Lower leg skin (tissue), 3 donors: ENCODE measurements at regions not wholly inside any gene's neighbourhood (a gene's known extent, or its start where the extent isn't known, plus 50 kb on each side); places are given as distances from the start of the nearest gene placed in this dataset.

Source experiments
- POLR2A ChIP-seq, 2 donors: fragments of 450-650 bp; IDR thresholded peaks; one replicate each; pipeline ENCODE4 v1.6.1; 2016 to 2017; ENCODE audit warnings: antibody characterized with exemption in 2 of 2, mild to moderate bottlenecking in 1 of 2, moderate library complexity in 1 of 2
- TF ChIP-seq, protein P1 (sequence below), 3 donors: fragments of 450-650 bp; IDR thresholded peaks; one replicate each; pipeline ENCODE4 v1.5.1; 2016; ENCODE audit warnings: antibody characterized with exemption in 3 of 3, mild to moderate bottlenecking in 3 of 3, moderate library complexity in 2 of 3

- no peak for TF ChIP-seq POLR2A (IDR thresholded peaks at IDR 0.05)
- TF ChIP-seq, protein P1, sequence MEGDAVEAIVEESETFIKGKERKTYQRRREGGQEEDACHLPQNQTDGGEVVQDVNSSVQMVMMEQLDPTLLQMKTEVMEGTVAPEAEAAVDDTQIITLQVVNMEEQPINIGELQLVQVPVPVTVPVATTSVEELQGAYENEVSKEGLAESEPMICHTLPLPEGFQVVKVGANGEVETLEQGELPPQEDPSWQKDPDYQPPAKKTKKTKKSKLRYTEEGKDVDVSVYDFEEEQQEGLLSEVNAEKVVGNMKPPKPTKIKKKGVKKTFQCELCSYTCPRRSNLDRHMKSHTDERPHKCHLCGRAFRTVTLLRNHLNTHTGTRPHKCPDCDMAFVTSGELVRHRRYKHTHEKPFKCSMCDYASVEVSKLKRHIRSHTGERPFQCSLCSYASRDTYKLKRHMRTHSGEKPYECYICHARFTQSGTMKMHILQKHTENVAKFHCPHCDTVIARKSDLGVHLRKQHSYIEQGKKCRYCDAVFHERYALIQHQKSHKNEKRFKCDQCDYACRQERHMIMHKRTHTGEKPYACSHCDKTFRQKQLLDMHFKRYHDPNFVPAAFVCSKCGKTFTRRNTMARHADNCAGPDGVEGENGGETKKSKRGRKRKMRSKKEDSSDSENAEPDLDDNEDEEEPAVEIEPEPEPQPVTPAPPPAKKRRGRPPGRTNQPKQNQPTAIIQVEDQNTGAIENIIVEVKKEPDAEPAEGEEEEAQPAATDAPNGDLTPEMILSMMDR (IDR thresholded peaks at IDR 0.05), result no peak
Observed at GRCh38 chr9:118659011-118659410, 710.2 kb downstream of the BRINP1 start.
